Activated CD4-positive, alpha-beta memory T cell treated with anti-CD3 and anti-CD28 coated beads, Interleukin-2, amount 10 ng/mL, durations not matched to agents 7 days and 5 days (primary cell): ENCODE measurements at regions not wholly inside any gene's neighbourhood (a gene's known extent, or its start where the extent isn't known, plus 50 kb on each side); places are given as distances from the start of the nearest gene placed in this dataset.

Experiments
- CTCF ChIA-PET: fragments of 350-600 bp; sonication (Branson Sonifier 250); formaldehyde crosslinking; loops from one replicate; lab custom pipeline; 2021; ENCODE audit warnings: antibody characterized with exemption, inconsistent platforms; lab: Charles Lee
- POLR2A ChIA-PET: fragments of 350-600 bp; sonication (Branson Sonifier 250); formaldehyde crosslinking; loops from one replicate; lab custom pipeline; 2021; ENCODE audit warnings: antibody characterized with exemption; lab: Charles Lee
- DNase-seq: peaks from one replicate; pipeline ENCODE4 v3.0.0-alpha.2; 2020
- H3K27ac Mint-ChIP-seq: one replicate; pipeline ENCODE4 v1.8.0; 2021; ENCODE audit warnings: mild to moderate bottlenecking, mixed read lengths
- H3K27me3 Mint-ChIP-seq: one replicate; pipeline ENCODE4 v1.8.0; 2021; ENCODE audit warnings: mixed read lengths
- H3K36me3 Mint-ChIP-seq: one replicate; pipeline ENCODE4 v1.8.0; 2021; ENCODE audit warnings: low read depth, mixed read lengths
- H3K4me1 Mint-ChIP-seq: one replicate; pipeline ENCODE4 v1.8.0; 2021; ENCODE audit warnings: mixed read lengths
- H3K4me3 Mint-ChIP-seq: one replicate; pipeline ENCODE4 v1.8.0; 2021; ENCODE audit warnings: mild to moderate bottlenecking, mixed read lengths
- H3K9me3 Mint-ChIP-seq: one replicate; pipeline ENCODE4 v1.8.0; 2021; ENCODE audit warnings: mixed read lengths

- H3K27ac Mint-ChIP-seq, result no peak overlapping the region
- ChIA-PET POLR2A (no interaction called here), CTCF (no interaction called here)
- no peaks in the 10 kb centered on the region for H3K4me1 Mint-ChIP-seq
- H3K4me3 Mint-ChIP-seq, result no peak overlapping the region
- peaks cover 11% of the 10 kb centered on the region for H3K9me3 Mint-ChIP-seq
- no peak for DNase-seq
- no peaks in the 10 kb centered on the region for H3K36me3 Mint-ChIP-seq
- H3K27me3 Mint-ChIP-seq, result no peaks in the 10 kb centered on the region
These were observed 114.0 kb downstream of the NSG2 start for GRCh38 chr5:174159327-174160114.

- ChIA-PET CTCF (interaction anchor here (0.9 kb wide), 1 partner anchor 146 kb away, joined by 3 read pairs; no protein-coding TSS in a partner anchor), POLR2A (no interaction called here)
- H3K27ac Mint-ChIP-seq, result no peak overlapping the region
- H3K4me1 Mint-ChIP-seq, result no peaks in the 10 kb centered on the region
- H3K36me3 Mint-ChIP-seq, result no peaks in the 10 kb centered on the region
- H3K4me3 Mint-ChIP-seq, result no peak overlapping the region
- DNase-seq, result no peak
- no peaks in the 10 kb centered on the region for H3K27me3 Mint-ChIP-seq
- H3K9me3 Mint-ChIP-seq, result no peaks in the 10 kb centered on the region
These were observed 119.9 kb downstream of the NSG2 start for GRCh38 chr5:174165406-174165805.

GRCh38 chr5:174166231-174167079 lies 120.9 kb downstream of the NSG2 start:
- CTCF ChIA-PET, result no interaction called here
- POLR2A ChIA-PET, result no interaction called here
- Mint-ChIP-seq H3K36me3 (no peaks in the 10 kb centered on the region), H3K4me3 (no peak overlapping the region), H3K27me3 (no peaks in the 10 kb centered on the region), H3K9me3 (no peaks in the 10 kb centered on the region), H3K27ac (no peak overlapping the region), H3K4me1 (no peaks in the 10 kb centered on the region)
- DNase-seq, result no peak

- DNase-seq, result no peak
- CTCF ChIA-PET, result no interaction called here
These were observed 121.8 kb downstream of the NSG2 start for GRCh38 chr5:174167080-174167910.

GRCh38 chr5:174172152-174172551 lies 126.6 kb downstream of the NSG2 start:
- DNase-seq, result no peak
- no peaks in the 10 kb centered on the region for H3K9me3 Mint-ChIP-seq
- H3K4me3 Mint-ChIP-seq, result no peak overlapping the region
- H3K27me3 Mint-ChIP-seq, result no peaks in the 10 kb centered on the region
- H3K4me1 Mint-ChIP-seq, result no peaks in the 10 kb centered on the region
- H3K36me3 Mint-ChIP-seq, result no peaks in the 10 kb centered on the region
- no peak overlapping the region for H3K27ac Mint-ChIP-seq
- POLR2A ChIA-PET, result no interaction called here
- CTCF ChIA-PET, result no interaction called here

More at GRCh38 chr5:174167080-174167910, 121.8 kb downstream of the NSG2 start:
- Mint-ChIP-seq H3K9me3 (no peaks in the 10 kb centered on the region), H3K36me3 (no peaks in the 10 kb centered on the region), H3K27me3 (no peaks in the 10 kb centered on the region), H3K4me3 (no peak overlapping the region), H3K27ac (no peak overlapping the region), H3K4me1 (no peaks in the 10 kb centered on the region)
- POLR2A ChIA-PET, result no interaction called here

GRCh38 chr5:174172566-174172965 lies 127.1 kb downstream of the NSG2 start:
- Mint-ChIP-seq H3K36me3 (no peaks in the 10 kb centered on the region), H3K4me3 (no peak overlapping the region), H3K27me3 (no peaks in the 10 kb centered on the region), H3K9me3 (no peaks in the 10 kb centered on the region), H3K27ac (no peak overlapping the region), H3K4me1 (no peaks in the 10 kb centered on the region)
- CTCF ChIA-PET, result no interaction called here
- no peak for DNase-seq
- POLR2A ChIA-PET, result no interaction called here

- POLR2A ChIA-PET, result no interaction called here
- CTCF ChIA-PET, result no interaction called here
- H3K27ac Mint-ChIP-seq, result no peak overlapping the region
- no peak overlapping the region for H3K4me3 Mint-ChIP-seq
- no peaks in the 10 kb centered on the region for H3K27me3 Mint-ChIP-seq
- no peaks in the 10 kb centered on the region for H3K36me3 Mint-ChIP-seq
- no peaks in the 10 kb centered on the region for H3K9me3 Mint-ChIP-seq
- no peak for DNase-seq
- no peaks in the 10 kb centered on the region for H3K4me1 Mint-ChIP-seq
These were observed 128.3 kb downstream of the NSG2 start for GRCh38 chr5:174173766-174174165.

- no peaks in the 10 kb centered on the region for H3K4me1 Mint-ChIP-seq
- CTCF ChIA-PET, result no interaction called here
- no peaks in the 10 kb centered on the region for H3K27me3 Mint-ChIP-seq
- no peaks in the 10 kb centered on the region for H3K36me3 Mint-ChIP-seq
- no peak for DNase-seq
- no peak overlapping the region for H3K27ac Mint-ChIP-seq
- H3K4me3 Mint-ChIP-seq, result no peak overlapping the region
- no peaks in the 10 kb centered on the region for H3K9me3 Mint-ChIP-seq
- POLR2A ChIA-PET, result no interaction called here
These were observed 130.3 kb downstream of the NSG2 start for GRCh38 chr5:174175716-174176268.

- no peaks in the 10 kb centered on the region for H3K4me1 Mint-ChIP-seq
- H3K36me3 Mint-ChIP-seq, result no peaks in the 10 kb centered on the region
- no peak for DNase-seq
- no peak overlapping the region for H3K4me3 Mint-ChIP-seq
- no peaks in the 10 kb centered on the region for H3K27me3 Mint-ChIP-seq
- ChIA-PET CTCF (no interaction called here), POLR2A (no interaction called here)
- no peak overlapping the region for H3K27ac Mint-ChIP-seq
- H3K9me3 Mint-ChIP-seq, result no peaks in the 10 kb centered on the region
These were observed 131.0 kb downstream of the NSG2 start for GRCh38 chr5:174176511-174176910.

- H3K9me3 Mint-ChIP-seq, result no peaks in the 10 kb centered on the region
- no peak overlapping the region for H3K4me3 Mint-ChIP-seq
- ChIA-PET POLR2A (no interaction called here), CTCF (no interaction called here)
- DNase-seq, result no peak
- H3K27me3 Mint-ChIP-seq, result no peaks in the 10 kb centered on the region
- H3K36me3 Mint-ChIP-seq, result no peaks in the 10 kb centered on the region
- no peak overlapping the region for H3K27ac Mint-ChIP-seq
- no peaks in the 10 kb centered on the region for H3K4me1 Mint-ChIP-seq
These were observed 132.0 kb downstream of the NSG2 start for GRCh38 chr5:174177531-174177930.

- H3K27ac Mint-ChIP-seq, result no peak overlapping the region
- H3K4me3 Mint-ChIP-seq, result no peak overlapping the region
- H3K9me3 Mint-ChIP-seq, result no peaks in the 10 kb centered on the region
- ChIA-PET POLR2A (no interaction called here), CTCF (no interaction called here)
- H3K36me3 Mint-ChIP-seq, result no peaks in the 10 kb centered on the region
- no peaks in the 10 kb centered on the region for H3K4me1 Mint-ChIP-seq
- no peak for DNase-seq
- no peaks in the 10 kb centered on the region for H3K27me3 Mint-ChIP-seq
These were observed 132.6 kb downstream of the NSG2 start for GRCh38 chr5:174177976-174178605.

- no peak for DNase-seq
- no peak overlapping the region for H3K4me3 Mint-ChIP-seq
- H3K36me3 Mint-ChIP-seq, result no peaks in the 10 kb centered on the region
- ChIA-PET CTCF (no interaction called here), POLR2A (no interaction called here)
- H3K27ac Mint-ChIP-seq, result no peak overlapping the region
- no peaks in the 10 kb centered on the region for H3K27me3 Mint-ChIP-seq
- H3K9me3 Mint-ChIP-seq, result no peaks in the 10 kb centered on the region
- H3K4me1 Mint-ChIP-seq, result no peaks in the 10 kb centered on the region
These were observed 135.1 kb downstream of the NSG2 start for GRCh38 chr5:174180639-174181038.
